Fibroblast of pulmonary artery (primary cell): ENCODE measurements at regions not wholly inside any gene's neighbourhood (a gene's known extent, or its start where the extent isn't known, plus 50 kb on each side); places are given as distances from the start of the nearest gene placed in this dataset.

ENCODE experiments used
- DNase-seq: peaks from one replicate; pipeline ENCODE4 v3.0.0-alpha.2; 2010; ENCODE audit warnings: low read depth
- H3K4me3 ChIP-seq: replicated peaks from 2 replicates; pipeline ENCODE4 v1.5.1; 2011; ENCODE audit warnings: low read depth, mild to moderate bottlenecking, control low read depth, low read length, moderate library complexity
- TF ChIP-seq, protein P1 (sequence below): IDR thresholded peaks from 2 replicates; pipeline ENCODE4 v1.5.1; 2011; ENCODE audit warnings: mild to moderate bottlenecking, control low read depth, low read length, inconsistent platforms; ENCODE audit errors: missing control alignments

- DNase-seq: no peak
- H3K4me3 ChIP-seq: no peak overlapping the region
- TF ChIP-seq, protein P1, sequence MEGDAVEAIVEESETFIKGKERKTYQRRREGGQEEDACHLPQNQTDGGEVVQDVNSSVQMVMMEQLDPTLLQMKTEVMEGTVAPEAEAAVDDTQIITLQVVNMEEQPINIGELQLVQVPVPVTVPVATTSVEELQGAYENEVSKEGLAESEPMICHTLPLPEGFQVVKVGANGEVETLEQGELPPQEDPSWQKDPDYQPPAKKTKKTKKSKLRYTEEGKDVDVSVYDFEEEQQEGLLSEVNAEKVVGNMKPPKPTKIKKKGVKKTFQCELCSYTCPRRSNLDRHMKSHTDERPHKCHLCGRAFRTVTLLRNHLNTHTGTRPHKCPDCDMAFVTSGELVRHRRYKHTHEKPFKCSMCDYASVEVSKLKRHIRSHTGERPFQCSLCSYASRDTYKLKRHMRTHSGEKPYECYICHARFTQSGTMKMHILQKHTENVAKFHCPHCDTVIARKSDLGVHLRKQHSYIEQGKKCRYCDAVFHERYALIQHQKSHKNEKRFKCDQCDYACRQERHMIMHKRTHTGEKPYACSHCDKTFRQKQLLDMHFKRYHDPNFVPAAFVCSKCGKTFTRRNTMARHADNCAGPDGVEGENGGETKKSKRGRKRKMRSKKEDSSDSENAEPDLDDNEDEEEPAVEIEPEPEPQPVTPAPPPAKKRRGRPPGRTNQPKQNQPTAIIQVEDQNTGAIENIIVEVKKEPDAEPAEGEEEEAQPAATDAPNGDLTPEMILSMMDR: no peak
Measured at GRCh38 chr14:98964171-98964570, 307.8 kb downstream of the BCL11B start.

- TF ChIP-seq, protein P1: no peak
- no peak for DNase-seq
- no peak overlapping the region for H3K4me3 ChIP-seq
Measured at GRCh38 chr14:98965076-98965475, 306.9 kb downstream of the BCL11B start.

DNA sequence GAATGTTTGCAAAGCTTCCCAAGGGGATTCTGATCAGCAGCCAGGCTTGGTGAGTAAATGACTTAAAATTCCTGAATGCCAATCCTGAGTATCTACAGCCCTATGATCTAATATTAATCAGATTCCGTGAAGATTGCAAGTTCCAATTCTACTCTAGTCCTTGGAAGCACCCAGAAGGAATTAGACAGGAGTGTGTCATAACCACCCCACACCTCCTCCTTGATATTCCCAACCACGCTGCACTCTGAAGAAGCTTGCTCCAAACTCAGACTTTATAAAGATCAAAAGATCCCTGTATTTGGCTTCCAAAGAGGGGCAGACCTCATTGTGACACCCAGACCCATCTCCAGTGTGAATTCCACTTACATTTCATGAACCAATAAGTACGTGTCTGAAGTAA, 306.0 kb downstream of the BCL11B start:
- TF ChIP-seq, protein P1: no peak
- no peak for DNase-seq
- no peak overlapping the region for H3K4me3 ChIP-seq

- no peak for DNase-seq
- TF ChIP-seq, protein P1: no peak
- no peak overlapping the region for H3K4me3 ChIP-seq
Measured at GRCh38 chr14:98966475-98967162, 305.4 kb downstream of the BCL11B start.

DNA sequence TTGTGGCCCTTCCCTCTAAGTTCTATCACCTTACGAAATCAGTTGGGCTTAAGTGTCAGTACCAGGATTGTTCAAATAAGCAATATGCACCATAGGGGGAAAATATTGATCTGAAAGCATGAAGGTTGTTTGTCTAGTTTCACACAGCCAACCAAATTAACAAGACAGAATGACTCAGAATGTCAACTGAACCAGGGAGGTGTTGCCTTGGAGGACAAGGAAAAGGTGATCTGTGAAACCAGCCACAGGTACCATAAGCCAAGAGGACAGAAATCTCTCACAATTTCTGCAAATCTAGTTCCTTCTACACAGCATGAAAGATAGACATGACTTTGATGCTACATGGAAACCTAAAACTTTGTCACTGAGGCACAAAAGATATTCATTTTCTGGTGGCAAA, 297.9 kb downstream of the BCL11B start:
- no peak overlapping the region for H3K4me3 ChIP-seq
- TF ChIP-seq, protein P1: no peak
- no peak for DNase-seq

- no peak for DNase-seq
- TF ChIP-seq, protein P1: no peak
- no peak overlapping the region for H3K4me3 ChIP-seq
Measured at GRCh38 chr14:98976271-98976670, 295.7 kb downstream of the BCL11B start.

DNA sequence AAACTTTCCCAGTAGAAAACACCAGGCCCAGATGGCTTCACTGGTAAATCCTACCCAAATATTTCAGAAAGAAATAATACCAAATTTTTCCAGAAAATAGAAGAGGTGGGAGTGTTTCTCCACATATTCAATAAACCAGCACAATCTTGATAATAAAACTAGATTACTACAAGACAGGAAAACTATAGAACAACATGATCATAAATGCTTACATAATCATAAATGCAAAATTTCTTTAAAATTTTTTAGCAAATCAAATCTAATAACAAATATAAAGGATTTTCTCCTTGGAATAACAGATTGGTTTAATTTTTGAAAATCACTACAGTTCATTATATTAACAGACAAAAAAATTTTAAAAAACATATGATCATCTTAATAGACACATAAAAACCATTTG, 294.5 kb downstream of the BCL11B start:
- TF ChIP-seq, protein P1: no peak
- DNase-seq: no peak
- no peak overlapping the region for H3K4me3 ChIP-seq
